GM12878 (cell line): ENCODE measurements at regions not wholly inside any gene's neighbourhood (a gene's known extent, or its start where the extent isn't known, plus 50 kb on each side); places are given as distances from the start of the nearest gene placed in this dataset.

Experiments used
- CBX3 ChIP-seq: fragments of 200-600 bp; sonication (generic); IDR thresholded peaks from 2 replicates; pipeline ENCODE4 v1.6.1; 2016; ENCODE audit warnings: low read depth, borderline replicate concordance
- EP300 ChIP-seq, 2 experiments: fragments of 150-350 bp in 1 of 2; IDR thresholded peaks; 2 replicates each; pipeline ENCODE4 v1.6.1; 2011 to 2012; ENCODE audit warnings: low read depth in 2 of 2, low read length in 2 of 2, borderline replicate concordance in 1 of 2, improper control_type of control experiment in 1 of 2, inconsistent platforms in 1 of 2; ENCODE audit not compliant: control insufficient read depth in 1 of 2
- FOS ChIP-seq: IDR thresholded peaks from 3 replicates; pipeline ENCODE4 v1.6.1; 2011; ENCODE audit warnings: borderline replicate concordance; ENCODE audit not compliant: insufficient read length; ENCODE audit errors: extremely low read depth
- JUND ChIP-seq: IDR thresholded peaks from 2 replicates; pipeline ENCODE4 v1.6.1; 2012; ENCODE audit warnings: low read depth, mild to moderate bottlenecking, low read length, improper control_type of control experiment, moderate library complexity
- NFIC ChIP-seq: IDR thresholded peaks from 2 replicates; pipeline ENCODE4 v1.6.1; 2012; ENCODE audit warnings: low read depth, mild to moderate bottlenecking, inconsistent platforms, low read length, moderate library complexity
- POLR2A ChIP-seq: IDR thresholded peaks from 2 replicates; pipeline ENCODE4 v1.6.1; 2011; ENCODE audit warnings: low read depth, mild to moderate bottlenecking, low read length
- POLR2AphosphoS2 ChIP-seq: IDR thresholded peaks from 2 replicates; pipeline ENCODE4 v1.6.1; 2011; ENCODE audit warnings: low read depth, mild to moderate bottlenecking, low read length, improper control_type of control experiment, moderate library complexity
- POLR2AphosphoS5 ChIP-seq: IDR thresholded peaks from 2 replicates; pipeline ENCODE4 v1.6.1; 2011; ENCODE audit warnings: mild to moderate bottlenecking, low read length, inconsistent platforms
- RCOR1 ChIP-seq: conservative IDR thresholded peaks from 2 replicates; pipeline ENCODE4 v1.6.1; 2012; ENCODE audit warnings: low read depth, low read length, improper control_type of control experiment
- STAT1 ChIP-seq: fragments of 450-650 bp; conservative IDR thresholded peaks from 2 replicates; pipeline ENCODE4 v1.6.1; 2014; ENCODE audit warnings: antibody characterized with exemption, mild to moderate bottlenecking
- TCF7 ChIP-seq: IDR thresholded peaks from 2 replicates; pipeline ENCODE4 v1.6.1; 2014; ENCODE audit warnings: antibody characterized with exemption, borderline replicate concordance
- TF ChIP-seq, protein P1 (sequence below): IDR thresholded peaks from 2 replicates; pipeline ENCODE4 v1.6.1; 2012; ENCODE audit warnings: low read depth, low read length, improper control_type of control experiment
- TF ChIP-seq, protein P2 (sequence below), 3 experiments: IDR thresholded peaks in 2 of 3; conservative IDR thresholded peaks in 1 of 3; 2 replicates each; pipeline ENCODE4 v1.5.1; 2011; ENCODE audit warnings: low read depth in 3 of 3, low read length in 3 of 3, mild to moderate bottlenecking in 3 of 3, control low read depth in 2 of 3, moderate library complexity in 2 of 3, inconsistent platforms in 1 of 3, mixed read lengths in 1 of 3; ENCODE audit not compliant: control insufficient read depth in 2 of 3, insufficient read depth in 1 of 3; ENCODE audit errors: extremely low read depth in 1 of 3

GRCh38 chr9:78899006-78899405 is 602.1 kb downstream of the PSAT1 start:
- TF ChIP-seq FOS (no peak), POLR2AphosphoS2 (no peak), POLR2A (no peak), RCOR1 (no peak), POLR2AphosphoS5 (no peak), JUND (no peak), CBX3 (no peak), EP300 (IDR thresholded peaks at IDR 0.05; ENCODE audit: borderline replicate concordance in 1 of 2, control insufficient read depth in 1 of 2, low read depth in 2 of 2, low read length in 2 of 2) (no peak), NFIC (no peak), TCF7 (no peak), STAT1 (no peak)
- TF ChIP-seq, protein P1, sequence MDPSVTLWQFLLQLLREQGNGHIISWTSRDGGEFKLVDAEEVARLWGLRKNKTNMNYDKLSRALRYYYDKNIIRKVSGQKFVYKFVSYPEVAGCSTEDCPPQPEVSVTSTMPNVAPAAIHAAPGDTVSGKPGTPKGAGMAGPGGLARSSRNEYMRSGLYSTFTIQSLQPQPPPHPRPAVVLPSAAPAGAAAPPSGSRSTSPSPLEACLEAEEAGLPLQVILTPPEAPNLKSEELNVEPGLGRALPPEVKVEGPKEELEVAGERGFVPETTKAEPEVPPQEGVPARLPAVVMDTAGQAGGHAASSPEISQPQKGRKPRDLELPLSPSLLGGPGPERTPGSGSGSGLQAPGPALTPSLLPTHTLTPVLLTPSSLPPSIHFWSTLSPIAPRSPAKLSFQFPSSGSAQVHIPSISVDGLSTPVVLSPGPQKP, result no peak
- TF ChIP-seq, protein P2, sequence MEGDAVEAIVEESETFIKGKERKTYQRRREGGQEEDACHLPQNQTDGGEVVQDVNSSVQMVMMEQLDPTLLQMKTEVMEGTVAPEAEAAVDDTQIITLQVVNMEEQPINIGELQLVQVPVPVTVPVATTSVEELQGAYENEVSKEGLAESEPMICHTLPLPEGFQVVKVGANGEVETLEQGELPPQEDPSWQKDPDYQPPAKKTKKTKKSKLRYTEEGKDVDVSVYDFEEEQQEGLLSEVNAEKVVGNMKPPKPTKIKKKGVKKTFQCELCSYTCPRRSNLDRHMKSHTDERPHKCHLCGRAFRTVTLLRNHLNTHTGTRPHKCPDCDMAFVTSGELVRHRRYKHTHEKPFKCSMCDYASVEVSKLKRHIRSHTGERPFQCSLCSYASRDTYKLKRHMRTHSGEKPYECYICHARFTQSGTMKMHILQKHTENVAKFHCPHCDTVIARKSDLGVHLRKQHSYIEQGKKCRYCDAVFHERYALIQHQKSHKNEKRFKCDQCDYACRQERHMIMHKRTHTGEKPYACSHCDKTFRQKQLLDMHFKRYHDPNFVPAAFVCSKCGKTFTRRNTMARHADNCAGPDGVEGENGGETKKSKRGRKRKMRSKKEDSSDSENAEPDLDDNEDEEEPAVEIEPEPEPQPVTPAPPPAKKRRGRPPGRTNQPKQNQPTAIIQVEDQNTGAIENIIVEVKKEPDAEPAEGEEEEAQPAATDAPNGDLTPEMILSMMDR (IDR thresholded peaks at IDR 0.05 in 2 of 3, conservative IDR thresholded peaks at IDR 0.05 in 1 of 3; ENCODE audit: control insufficient read depth in 2 of 3, extremely low read depth in 1 of 3, insufficient read depth in 1 of 3, low read depth in 3 of 3, low read length in 3 of 3), result no peak
